Keratinocyte (primary cell): ENCODE measurements at regions not wholly inside any gene's neighbourhood (a gene's known extent, or its start where the extent isn't known, plus 50 kb on each side); places are given as distances from the start of the nearest gene placed in this dataset.

Experiments used
- DNase-seq: peaks from one replicate; pipeline ENCODE4 v3.0.0-alpha.2; 2011; ENCODE audit warnings: low read depth, missing footprints, low spot score
- FAIRE-seq: peaks from 2 replicates; lab custom pipeline; 2011; peaks lifted over from hg19 to GRCh38; lab: Jason Lieb, UNC
- H2AFZ ChIP-seq: 2 replicates; pipeline ENCODE4 v1.6.0; 2012; ENCODE audit warnings: low read length, control low read depth, inconsistent platforms; ENCODE audit not compliant: control insufficient read depth
- H3K27ac ChIP-seq: 2 replicates; pipeline ENCODE4 v1.5.1; 2011; ENCODE audit warnings: low read length; ENCODE audit not compliant: control insufficient read depth, insufficient read depth
- H3K27me3 ChIP-seq: 3 replicates; pipeline ENCODE4 v1.6.0; 2011; ENCODE audit warnings: low read length; ENCODE audit not compliant: control insufficient read depth, insufficient read depth; ENCODE audit errors: extremely low read depth
- H3K36me3 ChIP-seq, 2 experiments: 2 replicates in 1 of 2; 3 replicates in 1 of 2; pipeline ENCODE4 v1.5.1; 2011; ENCODE audit warnings: low read length in 2 of 2, mild to moderate bottlenecking in 1 of 2; ENCODE audit not compliant: control insufficient read depth in 2 of 2, insufficient read depth in 2 of 2; ENCODE audit errors: extremely low read depth in 1 of 2
- H3K4me1 ChIP-seq: 3 replicates; pipeline ENCODE4 v1.5.1; 2011; ENCODE audit warnings: low read length; ENCODE audit not compliant: control insufficient read depth, insufficient read depth; ENCODE audit errors: extremely low read depth
- H3K4me2 ChIP-seq: 3 replicates; pipeline ENCODE4 v1.6.0; 2011; ENCODE audit warnings: low read depth, low read length; ENCODE audit not compliant: control insufficient read depth, insufficient read depth; ENCODE audit errors: extremely low read depth
- H3K4me3 ChIP-seq, 3 experiments: fragments of 200-600 bp in 1 of 3; sonication (generic) in 1 of 3; 2 replicates in 2 of 3; 3 replicates in 1 of 3; pipeline ENCODE4 v1.5.1; 2011 to 2016; ENCODE audit warnings: low read length in 3 of 3, mild to moderate bottlenecking in 3 of 3, control low read depth in 2 of 3, inconsistent platforms in 1 of 3, low read depth in 1 of 3, mixed read lengths in 1 of 3, mixed run types in 1 of 3, moderate library complexity in 1 of 3; ENCODE audit not compliant: control insufficient read depth in 2 of 3, insufficient read depth in 2 of 3; ENCODE audit errors: extremely low read depth in 1 of 3
- H3K79me2 ChIP-seq: 2 replicates; pipeline ENCODE4 v1.6.0; 2012; ENCODE audit warnings: low read length; ENCODE audit not compliant: control insufficient read depth, insufficient read depth
- H3K9ac ChIP-seq: 3 replicates; pipeline ENCODE4 v1.6.0; 2011; ENCODE audit warnings: low read length; ENCODE audit not compliant: control insufficient read depth, insufficient read depth; ENCODE audit errors: extremely low read depth
- H3K9me1 ChIP-seq: 3 replicates; pipeline ENCODE4 v1.6.0; 2011; ENCODE audit warnings: low read length; ENCODE audit not compliant: control insufficient read depth, insufficient read depth; ENCODE audit errors: extremely low read depth
- H3K9me3 ChIP-seq: 2 replicates; pipeline ENCODE4 v1.5.1; 2012; ENCODE audit warnings: low read depth, low read length; ENCODE audit not compliant: control insufficient read depth
- H4K20me1 ChIP-seq: 3 replicates; pipeline ENCODE4 v1.6.0; 2011; ENCODE audit warnings: low read length; ENCODE audit not compliant: control insufficient read depth, insufficient read depth; ENCODE audit errors: extremely low read depth
- EZH2 ChIP-seq: IDR thresholded peaks from one replicate; pipeline ENCODE4 v1.6.1; 2012; ENCODE audit warnings: inconsistent platforms, mild to moderate bottlenecking, low read length, moderate library complexity
- dilution Hi-C: fragments of 300-500 bp; cut with MboI; formaldehyde crosslinking; loops from one replicate; pipeline ENCODE4 v1.7.0; 2020; ENCODE audit warnings: low sequenced_read_pairs; ENCODE audit not compliant: extremely low pct_ligation_motif_present
- TF ChIP-seq, protein P1 (sequence below), 3 experiments: IDR thresholded peaks in 1 of 3; conservative IDR thresholded peaks in 1 of 3; optimal IDR thresholded peaks in 1 of 3; 2 replicates in 2 of 3; 3 replicates in 1 of 3; pipeline versions ENCODE3 to v1.5.1; 2011; ENCODE audit warnings: low read length in 3 of 3, mild to moderate bottlenecking in 3 of 3, moderate library complexity in 2 of 3, control low read depth in 1 of 3, inconsistent platforms in 1 of 3; ENCODE audit not compliant: insufficient read depth in 2 of 3; ENCODE audit errors: extremely low read depth in 1 of 3

DNA sequence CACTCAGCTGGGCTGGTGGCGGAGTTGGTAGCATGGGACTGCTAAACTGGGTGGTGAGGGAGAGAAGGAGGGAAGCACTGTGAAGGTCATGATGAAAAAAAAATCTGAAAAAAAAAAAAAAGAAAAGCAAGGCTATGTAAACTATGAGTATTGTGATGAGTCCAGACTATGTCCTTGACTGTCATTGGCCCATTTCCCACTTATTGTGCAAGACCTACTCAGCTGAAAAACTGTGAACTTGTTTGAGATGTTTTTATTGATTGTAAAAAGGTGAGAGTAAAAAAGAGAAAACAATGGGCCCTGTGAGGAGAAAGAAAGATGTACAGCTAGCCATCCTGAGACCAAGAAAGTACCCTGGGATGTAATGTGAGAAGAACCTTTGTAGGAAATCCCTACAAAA lies 798.4 kb upstream of the TENM4 start:
- DNase-seq: no peak
- dilution Hi-C loops: no loop called here
- TF ChIP-seq, protein P1, sequence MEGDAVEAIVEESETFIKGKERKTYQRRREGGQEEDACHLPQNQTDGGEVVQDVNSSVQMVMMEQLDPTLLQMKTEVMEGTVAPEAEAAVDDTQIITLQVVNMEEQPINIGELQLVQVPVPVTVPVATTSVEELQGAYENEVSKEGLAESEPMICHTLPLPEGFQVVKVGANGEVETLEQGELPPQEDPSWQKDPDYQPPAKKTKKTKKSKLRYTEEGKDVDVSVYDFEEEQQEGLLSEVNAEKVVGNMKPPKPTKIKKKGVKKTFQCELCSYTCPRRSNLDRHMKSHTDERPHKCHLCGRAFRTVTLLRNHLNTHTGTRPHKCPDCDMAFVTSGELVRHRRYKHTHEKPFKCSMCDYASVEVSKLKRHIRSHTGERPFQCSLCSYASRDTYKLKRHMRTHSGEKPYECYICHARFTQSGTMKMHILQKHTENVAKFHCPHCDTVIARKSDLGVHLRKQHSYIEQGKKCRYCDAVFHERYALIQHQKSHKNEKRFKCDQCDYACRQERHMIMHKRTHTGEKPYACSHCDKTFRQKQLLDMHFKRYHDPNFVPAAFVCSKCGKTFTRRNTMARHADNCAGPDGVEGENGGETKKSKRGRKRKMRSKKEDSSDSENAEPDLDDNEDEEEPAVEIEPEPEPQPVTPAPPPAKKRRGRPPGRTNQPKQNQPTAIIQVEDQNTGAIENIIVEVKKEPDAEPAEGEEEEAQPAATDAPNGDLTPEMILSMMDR (optimal IDR thresholded peaks at IDR 0.05 in 1 of 3, IDR thresholded peaks at IDR 0.05 in 1 of 3, conservative IDR thresholded peaks at IDR 0.05 in 1 of 3; ENCODE audit: extremely low read depth in 1 of 3, insufficient read depth in 2 of 3, low read length in 3 of 3): no peak
- no peak for TF ChIP-seq EZH2

DNA sequence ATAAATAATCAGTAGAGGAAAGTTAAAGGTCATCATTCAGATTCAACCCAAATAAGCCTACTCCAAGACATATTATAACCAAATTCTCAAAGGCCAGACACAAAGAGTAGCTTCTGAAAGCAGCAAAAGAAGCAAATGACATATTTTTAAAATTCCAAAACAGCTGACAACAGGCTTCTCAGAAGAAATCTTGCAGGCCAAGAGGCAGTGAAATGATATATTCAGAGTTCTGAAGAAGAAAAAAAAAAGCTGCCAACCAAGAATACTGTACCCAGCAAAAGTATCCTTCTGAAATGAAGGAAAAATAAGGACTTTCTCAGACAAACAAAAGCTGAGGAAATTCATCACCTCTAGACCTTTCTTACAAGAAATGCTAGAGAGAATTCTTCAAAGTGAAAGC lies 787.1 kb upstream of the TENM4 start:
- H3K36me3 ChIP-seq: no peaks in the 10 kb centered on the region
- H4K20me1 ChIP-seq: no peaks in the 10 kb centered on the region
- H3K9ac ChIP-seq: no peak overlapping the region
- no peak overlapping the region for H3K27ac ChIP-seq
- no peak for TF ChIP-seq EZH2
- TF ChIP-seq, protein P1 (optimal IDR thresholded peaks at IDR 0.05 in 1 of 3, IDR thresholded peaks at IDR 0.05 in 1 of 3, conservative IDR thresholded peaks at IDR 0.05 in 1 of 3; ENCODE audit: extremely low read depth in 1 of 3, insufficient read depth in 2 of 3, low read length in 3 of 3): no peak
- H2AFZ ChIP-seq: no peak overlapping the region
- H3K79me2 ChIP-seq: no peaks in the 10 kb centered on the region
- DNase-seq (no peak), FAIRE-seq (no peak)
- no peaks in the 10 kb centered on the region for H3K9me1 ChIP-seq
- peaks cover 3% of the 10 kb centered on the region for H3K27me3 ChIP-seq
- no peak overlapping the region for H3K4me2 ChIP-seq
- H3K4me1 ChIP-seq: no peaks in the 10 kb centered on the region
- dilution Hi-C loops: no loop called here
- H3K9me3 ChIP-seq: no peaks in the 10 kb centered on the region
- H3K4me3 ChIP-seq: no peak overlapping the region

More for the DNA sequence above, 798.4 kb upstream of the TENM4 start:
- no peak overlapping the region for H3K4me2 ChIP-seq
- H3K27me3 ChIP-seq: no peaks in the 10 kb centered on the region
- no peak overlapping the region for H3K27ac ChIP-seq
- no peaks in the 10 kb centered on the region for H3K9me3 ChIP-seq
- no peaks in the 10 kb centered on the region for H3K79me2 ChIP-seq
- no peaks in the 10 kb centered on the region for H3K36me3 ChIP-seq
- no peak for FAIRE-seq
- no peaks in the 10 kb centered on the region for H3K4me1 ChIP-seq
- H3K9me1 ChIP-seq: no peaks in the 10 kb centered on the region
- no peaks in the 10 kb centered on the region for H4K20me1 ChIP-seq
- no peak overlapping the region for H2AFZ ChIP-seq
- no peak overlapping the region for H3K4me3 ChIP-seq
- H3K9ac ChIP-seq: no peak overlapping the region
